AML-193 (cell line): ENCODE measurements at regions not wholly inside any gene's neighbourhood (a gene's known extent, or its start where the extent isn't known, plus 50 kb on each side); places are given as distances from the start of the nearest gene placed in this dataset.

ENCODE experiments used
- DNase-seq, 2 experiments: peaks; one replicate each; lab custom pipeline; 2025; lab: John Stamatoyannopoulos, UW

GRCh38 chr5:165631235-165631634 is 2125.8 kb downstream of the MAT2B start:
- no peak for DNase-seq

DNA sequence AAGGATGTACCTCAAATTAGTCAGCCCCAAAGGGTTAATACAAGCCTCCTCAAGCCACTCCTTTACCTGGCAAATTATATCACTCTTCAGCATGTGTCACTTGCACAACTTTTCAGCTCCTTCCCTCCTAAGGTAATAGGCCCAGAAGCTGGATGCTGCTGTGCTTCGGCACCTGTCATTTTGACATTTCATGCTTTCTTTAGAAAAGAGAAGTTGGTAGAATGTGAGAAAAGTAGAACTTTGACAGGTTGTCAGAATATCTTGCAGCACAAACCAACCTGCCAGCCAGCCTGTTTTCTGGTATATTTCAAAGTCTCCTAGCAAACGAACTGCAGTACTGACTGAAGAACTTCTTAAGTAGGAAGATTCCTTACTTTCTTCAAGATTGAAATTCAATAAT is 2136.9 kb downstream of the MAT2B start:
- no peak for DNase-seq

DNA sequence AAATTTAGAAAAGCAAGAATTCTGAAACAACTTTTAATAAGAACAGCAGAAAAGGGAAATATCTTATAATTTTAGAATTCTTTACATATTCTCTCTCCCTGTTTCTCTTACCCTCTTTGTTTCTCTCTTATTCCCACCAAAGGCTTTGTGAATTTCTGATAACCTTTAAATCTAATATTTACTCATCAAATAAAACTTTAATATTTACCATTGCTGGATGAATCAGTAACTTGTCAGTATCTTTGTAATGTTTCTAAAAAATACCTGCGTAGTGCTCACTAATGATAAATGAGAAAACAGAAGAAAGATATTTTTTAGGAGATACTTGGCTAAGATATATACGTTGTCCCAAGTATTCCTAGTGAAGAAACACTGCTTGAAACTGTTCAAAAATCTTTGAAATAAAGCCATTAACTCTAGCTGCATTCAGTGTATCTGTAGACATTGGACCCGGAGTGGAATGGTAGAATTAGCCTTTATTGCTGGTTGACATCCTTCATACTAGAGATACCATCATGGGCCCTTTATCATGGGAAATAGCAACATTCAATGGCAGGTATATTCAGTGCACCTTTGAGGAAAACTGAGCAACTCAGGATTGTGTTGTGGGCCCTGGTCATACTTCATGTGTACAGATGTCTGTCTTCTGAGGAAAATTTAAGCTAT is 2160.4 kb downstream of the MAT2B start:
- DNase-seq = no peak

DNA sequence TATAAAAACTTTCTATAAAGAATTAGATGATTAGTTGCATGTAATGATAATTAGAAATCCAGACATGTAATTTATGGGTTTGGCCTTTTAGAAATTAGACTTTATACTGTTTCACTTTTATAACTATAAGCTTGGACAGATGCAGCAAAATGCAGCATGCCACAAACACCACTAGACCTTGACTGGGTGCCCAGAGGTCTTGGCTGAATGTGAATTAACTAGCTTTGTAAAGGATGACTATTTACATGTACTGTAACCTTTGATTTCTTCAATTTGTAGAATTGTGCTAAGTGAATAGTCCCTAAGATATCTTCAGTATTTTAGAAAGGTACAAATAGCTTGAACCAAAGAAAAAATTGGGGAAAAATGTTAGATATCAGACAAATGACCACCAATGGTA is 2168.1 kb downstream of the MAT2B start:
- no peak for DNase-seq

- DNase-seq = no peak
Observed at GRCh38 chr5:165695796-165696195, 2190.4 kb downstream of the MAT2B start.

DNA sequence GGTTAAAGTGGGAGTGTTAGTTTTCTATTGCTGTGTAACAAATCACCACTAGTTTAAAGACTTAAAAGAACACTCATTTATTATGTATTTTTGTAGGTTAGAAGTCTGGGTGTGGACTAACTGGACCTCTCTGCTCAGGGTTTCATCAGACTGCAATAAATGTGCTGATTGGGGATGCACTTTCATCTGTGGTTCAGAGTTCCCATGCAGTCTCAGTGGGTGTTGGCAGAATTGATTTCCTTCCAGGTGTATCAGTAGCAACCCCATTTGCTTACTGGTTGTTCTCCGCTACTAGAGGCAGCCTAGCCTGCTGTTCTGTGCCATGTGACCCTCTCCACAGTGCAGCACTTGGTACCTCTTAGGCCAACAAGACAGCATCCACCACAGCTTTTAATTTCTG is 2200.5 kb downstream of the MAT2B start:
- DNase-seq = no peak

DNA sequence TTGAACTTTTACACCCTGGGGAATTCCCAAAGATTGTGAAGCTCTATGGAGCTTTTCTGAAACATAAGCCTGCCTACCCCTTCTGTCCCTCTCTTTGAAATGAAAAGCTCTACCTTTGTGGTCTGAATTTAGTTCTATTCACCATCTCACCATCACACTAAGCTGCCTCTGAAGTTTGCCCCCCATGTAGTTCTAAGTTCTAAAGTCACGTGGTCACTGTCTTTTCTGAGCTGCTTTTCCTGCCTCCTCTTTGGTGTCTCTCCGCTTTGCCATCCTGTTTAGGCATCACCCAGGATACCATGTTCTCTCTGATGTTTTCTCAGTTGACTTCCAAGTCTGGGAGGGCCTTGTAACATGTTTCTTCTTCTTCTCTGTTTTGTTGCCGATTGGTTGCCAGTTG is 2206.6 kb downstream of the MAT2B start:
- no peak for DNase-seq

DNA sequence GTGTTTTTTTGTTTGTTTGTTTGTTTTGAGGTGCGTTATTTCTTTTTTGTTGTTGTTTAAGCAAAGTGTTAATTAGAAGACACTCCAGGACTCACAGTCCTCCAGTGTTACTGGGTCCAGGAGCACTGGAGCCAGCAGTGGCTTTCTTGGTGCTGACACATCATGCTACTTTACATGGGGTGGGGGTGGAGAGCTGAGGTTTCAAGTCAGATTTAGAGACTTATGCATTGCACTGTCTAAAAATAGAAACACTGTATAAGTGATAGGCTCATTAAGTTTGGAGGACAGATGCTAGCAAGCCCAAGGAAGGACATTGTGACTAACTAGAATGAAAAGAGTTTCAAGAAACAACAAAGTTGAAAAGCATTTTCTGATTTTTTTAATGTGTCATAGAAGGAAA is 2209.2 kb downstream of the MAT2B start:
- DNase-seq = no peak

DNA sequence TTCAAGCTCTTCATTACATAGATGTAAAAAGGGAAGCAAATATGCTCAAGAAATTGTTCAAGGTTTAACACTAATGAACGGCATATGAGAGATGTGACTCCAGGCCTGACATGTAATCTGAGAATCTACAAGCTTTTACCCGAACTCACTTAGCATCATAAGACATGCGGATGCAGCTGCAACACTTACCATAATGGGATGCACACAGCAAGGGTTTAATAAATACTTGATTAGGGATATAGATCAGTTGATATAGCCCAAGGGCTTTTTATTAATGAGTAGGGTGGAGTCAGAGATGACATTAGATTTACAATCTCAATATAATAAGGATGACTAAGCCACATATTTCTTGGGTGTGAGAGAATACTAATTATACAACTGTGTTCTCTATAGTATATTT is 2215.5 kb downstream of the MAT2B start:
- no peak for DNase-seq

DNA sequence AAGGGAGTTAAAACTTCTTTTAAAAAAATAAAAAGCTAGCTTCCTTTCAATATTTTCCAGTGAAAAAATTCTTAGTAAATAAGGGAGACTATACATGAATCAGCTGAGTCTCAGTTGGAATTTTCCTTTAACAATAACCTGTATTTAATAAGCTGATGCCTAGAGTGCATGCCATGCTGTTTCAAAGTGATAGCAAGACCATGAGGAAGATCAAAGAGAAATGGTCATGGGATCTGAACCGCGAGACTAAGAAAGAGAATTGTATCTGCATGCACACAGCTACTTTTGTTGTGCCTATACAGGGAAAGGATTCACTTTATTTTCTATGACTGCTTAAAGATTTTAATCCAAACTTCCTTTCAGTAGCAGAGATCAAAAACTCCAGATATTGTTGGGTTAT is 2217.0 kb downstream of the MAT2B start:
- no peak for DNase-seq

GRCh38 chr5:165723931-165724330 is 2218.5 kb downstream of the MAT2B start:
- no peak for DNase-seq

DNA sequence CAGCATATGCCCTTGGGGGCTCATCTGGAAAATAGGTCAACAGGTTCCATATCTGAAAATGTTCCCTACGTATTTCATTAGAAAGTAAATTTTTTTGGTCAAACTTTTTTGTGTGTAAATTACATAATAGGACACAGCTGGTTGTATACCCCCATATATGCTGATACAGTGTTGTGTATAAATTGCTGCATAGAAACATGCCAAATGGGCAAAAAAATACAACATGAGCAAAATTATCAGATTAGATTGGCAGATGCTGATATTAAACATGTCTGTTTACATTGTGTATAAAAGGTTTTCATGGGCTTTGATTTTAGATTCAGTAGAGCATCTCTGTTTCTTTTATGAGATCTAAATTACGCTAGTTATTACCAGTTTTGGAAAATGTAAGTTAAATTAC is 2223.0 kb downstream of the MAT2B start:
- no peak for DNase-seq

DNA sequence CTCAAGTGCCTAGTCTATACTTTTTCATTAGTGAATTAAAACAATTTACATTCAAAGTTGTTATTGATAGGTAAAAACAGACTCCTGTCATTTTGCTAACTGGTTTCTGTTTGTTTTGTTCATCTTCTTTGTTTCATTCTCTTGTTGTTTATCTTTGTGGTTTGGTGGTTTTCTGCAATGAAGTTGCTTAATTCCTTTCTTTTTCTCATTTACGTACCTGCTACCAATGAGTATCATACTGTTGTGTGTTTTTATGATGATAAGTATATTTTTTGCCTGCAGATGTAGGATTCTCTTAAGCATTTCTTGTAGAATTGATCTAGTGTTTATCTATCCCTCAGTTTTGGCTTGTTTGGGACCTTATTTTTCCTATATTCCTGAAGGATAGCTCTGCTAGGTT is 2230.0 kb downstream of the MAT2B start:
- DNase-seq = no peak

- DNase-seq = no peak
Observed at GRCh38 chr5:165739079-165739741, 2233.8 kb downstream of the MAT2B start.

GRCh38 chr5:165757791-165758190 is 2252.4 kb downstream of the MAT2B start:
- DNase-seq = no peak

- no peak for DNase-seq
Observed at GRCh38 chr5:165775111-165775510, 2269.7 kb downstream of the MAT2B start.

- DNase-seq = no peak
Observed at GRCh38 chr5:165779505-165779904, 2274.1 kb downstream of the MAT2B start.

- DNase-seq = no peak
Observed at GRCh38 chr5:165780901-165781300, 2275.5 kb downstream of the MAT2B start.

- DNase-seq = no peak
Observed at GRCh38 chr5:165781738-165782137, 2276.3 kb downstream of the MAT2B start.

GRCh38 chr5:165783024-165783423 is 2277.6 kb downstream of the MAT2B start:
- no peak for DNase-seq

DNA sequence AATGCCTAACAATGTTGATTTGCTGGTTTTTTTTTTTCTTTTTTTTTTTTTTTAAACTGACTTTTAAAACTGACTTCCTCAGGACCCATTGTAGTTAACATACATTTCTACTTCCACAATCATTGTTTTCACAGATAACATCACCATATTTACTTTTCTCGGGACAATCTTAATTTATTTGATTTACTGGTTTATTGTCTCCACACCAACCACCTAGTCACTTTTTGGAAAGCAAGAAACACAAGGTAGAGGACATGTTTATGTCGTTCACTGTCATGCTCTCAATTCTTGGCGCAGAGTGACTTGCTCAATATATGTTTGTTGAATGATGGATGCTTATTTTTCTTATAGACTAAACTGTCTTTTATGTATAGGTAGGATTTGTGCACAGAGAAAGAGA is 2280.7 kb downstream of the MAT2B start:
- DNase-seq = no peak

DNA sequence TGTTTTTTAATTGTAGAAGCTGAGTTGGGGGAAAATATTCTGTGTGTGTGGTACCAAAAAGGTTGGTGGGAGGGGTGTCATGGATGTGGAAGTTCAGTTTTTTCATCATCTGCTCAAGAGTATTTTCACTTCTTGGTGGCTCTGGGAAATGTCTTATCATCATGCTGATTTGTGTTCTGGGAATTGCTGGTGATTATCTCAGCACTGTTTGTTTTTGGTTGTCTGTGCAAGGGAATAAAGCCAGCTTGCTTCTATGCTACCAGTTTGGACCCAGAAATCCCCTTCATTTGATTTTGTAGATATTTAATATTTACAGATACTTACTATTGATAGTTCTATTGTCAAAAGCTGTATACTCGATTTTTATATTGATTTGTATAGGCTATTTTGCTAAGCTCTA is 2289.7 kb downstream of the MAT2B start:
- no peak for DNase-seq

DNA sequence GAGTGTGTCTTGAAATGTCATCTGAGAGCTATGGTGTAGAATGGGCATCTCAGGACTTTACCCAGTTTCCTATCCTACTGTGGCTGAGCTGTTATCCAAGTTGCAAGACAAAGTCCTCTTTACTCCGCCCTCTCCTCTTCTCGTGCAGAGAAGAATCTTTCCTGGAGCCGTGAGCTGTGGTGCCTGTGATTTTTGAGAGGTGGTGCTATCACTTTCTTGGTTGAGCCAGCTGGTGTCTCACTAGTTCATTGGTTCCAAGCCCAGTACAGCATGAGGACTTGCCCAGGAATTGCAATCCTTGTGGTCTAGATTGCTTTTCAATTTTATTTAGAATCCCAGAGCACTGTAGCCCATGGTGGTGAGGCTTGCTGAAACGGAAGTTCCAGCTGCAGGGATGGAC is 2300.3 kb downstream of the MAT2B start:
- no peak for DNase-seq

DNA sequence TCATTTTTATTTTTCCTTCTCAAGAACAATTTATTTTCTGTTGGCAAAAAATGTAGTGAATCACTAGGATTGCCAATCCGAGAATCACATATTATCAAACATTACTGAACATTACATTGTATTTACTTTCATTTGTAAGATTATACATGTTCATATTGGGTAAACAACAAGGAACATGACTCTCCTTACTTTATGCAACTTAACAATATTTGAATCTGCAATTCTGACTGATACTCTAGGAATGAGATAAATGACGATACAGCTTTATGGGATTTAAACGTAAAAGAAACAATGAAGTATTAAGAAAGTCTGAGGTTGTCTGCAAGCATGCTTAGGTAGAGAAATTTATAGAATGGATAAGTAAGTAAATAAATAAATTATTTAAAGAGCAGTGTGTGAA is 2302.9 kb downstream of the MAT2B start:
- DNase-seq = no peak
